SK-N-SH (cell line): ENCODE measurements at regions not wholly inside any gene's neighbourhood (a gene's known extent, or its start where the extent isn't known, plus 50 kb on each side); places are given as distances from the start of the nearest gene placed in this dataset.

Experiments
- CTCF ChIA-PET: fragments of 300-600, 350-600 bp; formaldehyde crosslinking; extraction: SDS; loops from one replicate; lab custom pipeline; 2021; lab: Yijun Ruan, JAX
- POLR2A ChIA-PET: fragments of 350-600 bp; sonication (Branson Sonifier 250); formaldehyde crosslinking; extraction: SDS; loops from one replicate; lab custom pipeline; 2020; ENCODE audit warnings: antibody characterized with exemption, inconsistent platforms; lab: Yijun Ruan, JAX
- DNase-seq: peaks from one replicate; pipeline ENCODE4 v3.0.0; 2012
- H2AFZ ChIP-seq: fragments of 200-600 bp; sonication (generic); 2 replicates; pipeline ENCODE4 v1.8.1; 2016; ENCODE audit warnings: antibody characterized with exemption, mild to moderate bottlenecking, low read depth
- H3F3A ChIP-seq: fragments of 200-600 bp; sonication (generic); replicated peaks from 2 replicates; pipeline ENCODE3; 2016; ENCODE audit warnings: antibody characterized with exemption, mild to moderate bottlenecking; ENCODE audit not compliant: insufficient read depth
- H3K27ac ChIP-seq, 2 experiments: fragments of 200-500 bp in 1 of 2; fragments of 200-600 bp in 1 of 2; sonication (Bioruptor generic) in 1 of 2; sonication (generic), shearing (Covaris generic) in 1 of 2; 2 replicates each; pipeline versions ENCODE4 v1.5.1 to v1.6.1; 2014 to 2016; ENCODE audit warnings: low read depth in 2 of 2, inconsistent platforms in 1 of 2, low read length in 1 of 2, mild to moderate bottlenecking in 1 of 2, mixed read lengths in 1 of 2
- H3K27me3 ChIP-seq: fragments of 200-600 bp; sonication (generic), shearing (Covaris generic); 2 replicates; pipeline ENCODE4 v1.6.1; 2016; ENCODE audit warnings: mixed run types; ENCODE audit not compliant: insufficient read depth
- H3K36me3 ChIP-seq, 2 experiments: fragments of 200-500 bp in 1 of 2; fragments of 200-600 bp in 1 of 2; sonication (Bioruptor generic) in 1 of 2; sonication (generic) in 1 of 2; replicated peaks in 1 of 2; 2 replicates each; pipeline versions ENCODE3 to v1.5.1; 2014 to 2016; ENCODE audit warnings: low read length in 1 of 2, mild to moderate bottlenecking in 1 of 2; ENCODE audit not compliant: insufficient read depth in 2 of 2, control insufficient read depth in 1 of 2
- H3K4me1 ChIP-seq, 2 experiments: fragments of 200-500 bp in 1 of 2; fragments of 200-600 bp in 1 of 2; sonication (Bioruptor generic) in 1 of 2; sonication (generic), shearing (Covaris generic) in 1 of 2; 2 replicates each; pipeline versions ENCODE4 v1.5.1 to v1.6.1; 2014 to 2016; ENCODE audit warnings: low read depth in 1 of 2, low read length in 1 of 2, mixed run types in 1 of 2; ENCODE audit not compliant: insufficient read depth in 2 of 2, control insufficient read depth in 1 of 2
- H3K4me2 ChIP-seq: fragments of 200-600 bp; sonication (generic), shearing (Covaris generic); 2 replicates; pipeline ENCODE4 v1.6.1; 2017; ENCODE audit warnings: mixed run types
- H3K4me3 ChIP-seq, 2 experiments: fragments of 200-500 bp in 1 of 2; fragments of 200-600 bp in 1 of 2; sonication (Bioruptor generic) in 1 of 2; sonication (generic), shearing (Covaris generic) in 1 of 2; 2 replicates each; pipeline versions ENCODE4 v1.5.1 to v1.8.1; 2014 to 2016; ENCODE audit warnings: low read depth in 2 of 2, inconsistent platforms in 1 of 2, low read length in 1 of 2, mild to moderate bottlenecking in 1 of 2, mixed read lengths in 1 of 2, moderate library complexity in 1 of 2
- H3K79me2 ChIP-seq: fragments of 200-600 bp; sonication (generic); 2 replicates; pipeline ENCODE4 v1.8.1; 2017; ENCODE audit warnings: mild to moderate bottlenecking; ENCODE audit not compliant: insufficient read depth
- H3K9ac ChIP-seq: fragments of 200-600 bp; sonication (generic); 2 replicates; pipeline ENCODE4 v1.6.1; 2017; ENCODE audit warnings: mixed run types
- H3K9me2 ChIP-seq: fragments of 200-600 bp; sonication (generic); 2 replicates; pipeline ENCODE4 v1.6.1; 2017; ENCODE audit warnings: mixed run types
- H3K9me3 ChIP-seq: fragments of 200-600 bp; sonication (generic); 2 replicates; pipeline ENCODE4 v1.6.1; 2017; ENCODE audit warnings: mixed run types, mild to moderate bottlenecking, moderate library complexity
- H4K20me1 ChIP-seq: fragments of 200-600 bp; sonication (generic); 2 replicates; pipeline ENCODE4 v1.6.1; 2017; ENCODE audit warnings: mild to moderate bottlenecking, mixed run types; ENCODE audit not compliant: insufficient read depth
- ELF1 ChIP-seq: IDR thresholded peaks from 2 replicates; pipeline ENCODE4 v1.4.0; 2012
- EP300 ChIP-seq, 2 experiments: IDR thresholded peaks; 2 replicates each; pipeline versions ENCODE4 v1.4.0 to v1.6.1; 2012; ENCODE audit warnings: borderline replicate concordance in 1 of 2, low read depth in 1 of 2, low read length in 1 of 2
- EZH2phosphoT487 ChIP-seq: fragments of 200-600 bp; sonication (generic); IDR thresholded peaks from 2 replicates; pipeline ENCODE4 v1.6.1; 2017; ENCODE audit warnings: low read depth, mixed run types, mild to moderate bottlenecking, antibody characterized with exemption, moderate library complexity, borderline replicate concordance
- JUND ChIP-seq: IDR thresholded peaks from 2 replicates; pipeline ENCODE4 v1.4.0; 2012
- MXI1 ChIP-seq: IDR thresholded peaks from 2 replicates; pipeline ENCODE4 v1.6.1; 2012; ENCODE audit warnings: mild to moderate bottlenecking, low read depth, low read length, improper control_type of control experiment
- POLR2AphosphoS5 ChIP-seq: IDR thresholded peaks from 2 replicates; pipeline ENCODE4 v1.6.1; 2012; ENCODE audit warnings: low read depth, low read length
- RAD21 ChIP-seq: IDR thresholded peaks from 2 replicates; pipeline ENCODE4 v1.6.1; 2012; ENCODE audit warnings: mild to moderate bottlenecking, low read length
- RFX5 ChIP-seq: IDR thresholded peaks from 2 replicates; pipeline ENCODE4 v1.6.1; 2012; ENCODE audit warnings: mild to moderate bottlenecking, improper control_type of control experiment, low read length
- SIN3A ChIP-seq: IDR thresholded peaks from 2 replicates; pipeline ENCODE4 v1.6.1; 2012; ENCODE audit warnings: low read depth, mild to moderate bottlenecking, low read length, moderate library complexity, borderline replicate concordance
- TAF1 ChIP-seq: IDR thresholded peaks from 2 replicates; pipeline ENCODE4 v1.6.1; 2012; ENCODE audit warnings: low read depth, mild to moderate bottlenecking, low read length, moderate library complexity, borderline replicate concordance
- WGBS: methylation state at CpG from one replicate; pipeline ENCODE4 v1.1.6; 2017; ENCODE audit warnings: low lambda C conversion rate; 5-methylcytosine and 5-hydroxymethylcytosine counted together
- TF ChIP-seq, protein P1 (sequence below): IDR thresholded peaks from 2 replicates; pipeline ENCODE4 v1.4.0; 2012; ENCODE audit warnings: low read depth
- TF ChIP-seq, protein P2 (sequence below): IDR thresholded peaks from 2 replicates; pipeline ENCODE4 v1.6.1; 2012; ENCODE audit warnings: mild to moderate bottlenecking, low read depth, low read length, moderate library complexity
- TF ChIP-seq, protein P3 (sequence below): IDR thresholded peaks from 2 replicates; pipeline ENCODE4 v1.4.0; 2012; ENCODE audit warnings: low read depth, borderline replicate concordance

DNA sequence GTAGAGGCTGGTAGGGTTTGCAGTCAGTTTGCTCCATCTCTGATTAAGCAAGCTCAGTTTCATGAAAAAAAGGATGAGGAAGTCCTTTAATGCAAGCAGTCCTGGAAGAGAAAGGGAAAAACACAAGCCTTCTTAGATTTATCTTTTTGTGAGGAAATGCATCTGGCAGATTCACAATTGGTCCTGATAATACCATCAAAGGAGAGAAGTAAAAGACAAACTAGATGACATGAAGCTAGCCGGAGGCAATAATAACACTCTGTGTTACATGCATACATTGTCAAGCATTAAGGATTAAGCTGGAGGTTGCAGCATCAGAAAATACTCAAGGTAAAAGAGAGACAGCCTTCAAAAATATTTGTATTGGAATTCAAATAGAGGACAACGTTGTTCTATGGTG, 356.0 kb upstream of the TEX13C start, which contains the start of gene TENM1:
Gene TENM1, minus strand, starts transcription at position 101 of the 400 bp plus-strand sequence.
- H3K9me2 ChIP-seq: no peaks in the 10 kb centered on the region
- H3K4me1 ChIP-seq: no peaks in the 10 kb centered on the region
- H3K27ac ChIP-seq: no peak within 1 kb of the TSS
- no peaks in the 10 kb centered on the region for H3F3A ChIP-seq
- H3K36me3 ChIP-seq: no peaks in the 10 kb centered on the region
- no peak within 1 kb of the TSS for H2AFZ ChIP-seq
- DNase-seq: no peak
- H3K9ac ChIP-seq: no peak within 1 kb of the TSS
- no peaks in the 10 kb centered on the region for H3K9me3 ChIP-seq
- no peaks in the 10 kb centered on the region for H3K79me2 ChIP-seq
- TF ChIP-seq JUND: no peak
- TF ChIP-seq, protein P1, sequence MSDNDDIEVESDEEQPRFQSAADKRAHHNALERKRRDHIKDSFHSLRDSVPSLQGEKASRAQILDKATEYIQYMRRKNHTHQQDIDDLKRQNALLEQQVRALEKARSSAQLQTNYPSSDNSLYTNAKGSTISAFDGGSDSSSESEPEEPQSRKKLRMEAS: no peak
- no peak for TF ChIP-seq SIN3A
- no peak for TF ChIP-seq POLR2AphosphoS5
- no peak for TF ChIP-seq RAD21
- no peak for TF ChIP-seq MXI1
- no peak for TF ChIP-seq TAF1
- TF ChIP-seq, protein P2, sequence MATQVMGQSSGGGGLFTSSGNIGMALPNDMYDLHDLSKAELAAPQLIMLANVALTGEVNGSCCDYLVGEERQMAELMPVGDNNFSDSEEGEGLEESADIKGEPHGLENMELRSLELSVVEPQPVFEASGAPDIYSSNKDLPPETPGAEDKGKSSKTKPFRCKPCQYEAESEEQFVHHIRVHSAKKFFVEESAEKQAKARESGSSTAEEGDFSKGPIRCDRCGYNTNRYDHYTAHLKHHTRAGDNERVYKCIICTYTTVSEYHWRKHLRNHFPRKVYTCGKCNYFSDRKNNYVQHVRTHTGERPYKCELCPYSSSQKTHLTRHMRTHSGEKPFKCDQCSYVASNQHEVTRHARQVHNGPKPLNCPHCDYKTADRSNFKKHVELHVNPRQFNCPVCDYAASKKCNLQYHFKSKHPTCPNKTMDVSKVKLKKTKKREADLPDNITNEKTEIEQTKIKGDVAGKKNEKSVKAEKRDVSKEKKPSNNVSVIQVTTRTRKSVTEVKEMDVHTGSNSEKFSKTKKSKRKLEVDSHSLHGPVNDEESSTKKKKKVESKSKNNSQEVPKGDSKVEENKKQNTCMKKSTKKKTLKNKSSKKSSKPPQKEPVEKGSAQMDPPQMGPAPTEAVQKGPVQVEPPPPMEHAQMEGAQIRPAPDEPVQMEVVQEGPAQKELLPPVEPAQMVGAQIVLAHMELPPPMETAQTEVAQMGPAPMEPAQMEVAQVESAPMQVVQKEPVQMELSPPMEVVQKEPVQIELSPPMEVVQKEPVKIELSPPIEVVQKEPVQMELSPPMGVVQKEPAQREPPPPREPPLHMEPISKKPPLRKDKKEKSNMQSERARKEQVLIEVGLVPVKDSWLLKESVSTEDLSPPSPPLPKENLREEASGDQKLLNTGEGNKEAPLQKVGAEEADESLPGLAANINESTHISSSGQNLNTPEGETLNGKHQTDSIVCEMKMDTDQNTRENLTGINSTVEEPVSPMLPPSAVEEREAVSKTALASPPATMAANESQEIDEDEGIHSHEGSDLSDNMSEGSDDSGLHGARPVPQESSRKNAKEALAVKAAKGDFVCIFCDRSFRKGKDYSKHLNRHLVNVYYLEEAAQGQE: no peak
- no peak for TF ChIP-seq ELF1
- TF ChIP-seq EZH2phosphoT487: no peak
- TF ChIP-seq RFX5: no peak
- TF ChIP-seq, protein P3, sequence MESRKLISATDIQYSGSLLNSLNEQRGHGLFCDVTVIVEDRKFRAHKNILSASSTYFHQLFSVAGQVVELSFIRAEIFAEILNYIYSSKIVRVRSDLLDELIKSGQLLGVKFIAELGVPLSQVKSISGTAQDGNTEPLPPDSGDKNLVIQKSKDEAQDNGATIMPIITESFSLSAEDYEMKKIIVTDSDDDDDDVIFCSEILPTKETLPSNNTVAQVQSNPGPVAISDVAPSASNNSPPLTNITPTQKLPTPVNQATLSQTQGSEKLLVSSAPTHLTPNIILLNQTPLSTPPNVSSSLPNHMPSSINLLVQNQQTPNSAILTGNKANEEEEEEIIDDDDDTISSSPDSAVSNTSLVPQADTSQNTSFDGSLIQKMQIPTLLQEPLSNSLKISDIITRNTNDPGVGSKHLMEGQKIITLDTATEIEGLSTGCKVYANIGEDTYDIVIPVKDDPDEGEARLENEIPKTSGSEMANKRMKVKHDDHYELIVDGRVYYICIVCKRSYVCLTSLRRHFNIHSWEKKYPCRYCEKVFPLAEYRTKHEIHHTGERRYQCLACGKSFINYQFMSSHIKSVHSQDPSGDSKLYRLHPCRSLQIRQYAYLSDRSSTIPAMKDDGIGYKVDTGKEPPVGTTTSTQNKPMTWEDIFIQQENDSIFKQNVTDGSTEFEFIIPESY: no peak
- TF ChIP-seq EP300 (IDR thresholded peaks at IDR 0.05; ENCODE audit: borderline replicate concordance in 1 of 2, low read depth in 1 of 2, low read length in 1 of 2): no peak
- TF ChIP-seq, all 33 proteins: peak for 0
- ChIA-PET POLR2A (no interaction called here), CTCF (no interaction called here)
- Histone ChIP-seq H3K4me2 (no peak within 1 kb of the TSS), H3K27me3 (no peaks in the 10 kb centered on the region), H3K4me3 (no peak within 1 kb of the TSS), H4K20me1 (no peaks in the 10 kb centered on the region)
- WGBS: 8% methylated on average over 2 of the region's 2 CpGs
